IMR-90 (cell line): ENCODE measurements at regions not wholly inside any gene's neighbourhood (a gene's known extent, or its start where the extent isn't known, plus 50 kb on each side); places are given as distances from the start of the nearest gene placed in this dataset.

Experiments
- ATAC-seq: fragments of 200-7000 bp; cut with Tn5 transposase; 2 replicates; pipeline ENCODE4 v1.9.1; 2020; ENCODE audit warnings: low read depth, mild to moderate bottlenecking, moderate library complexity
- BruUV-seq: library from RNA; stranded (reverse); fragments of 400-500 nt; replicated peaks from 2 replicates; lab custom pipeline; 2021; lab: Mats Ljungman, UMichigan
- CTCF ChIA-PET: fragments of 300-600 bp; formaldehyde crosslinking; extraction: SDS; loops from one replicate; lab custom pipeline; 2021; ENCODE audit warnings: antibody characterized with exemption; lab: Yijun Ruan, JAX
- POLR2A ChIA-PET: fragments of 300-600 bp; sonication (Branson Sonifier 250); formaldehyde crosslinking; loops from one replicate; lab custom pipeline; 2022; ENCODE audit warnings: antibody characterized with exemption; ENCODE audit not compliant: unreplicated experiment; lab: Charles Lee
- DNase-seq: peaks from one replicate; pipeline ENCODE4 v3.0.0; 2013
- H2AFZ ChIP-seq: replicated peaks from 2 replicates; pipeline ENCODE3; 2013; ENCODE audit warnings: low read length, mild to moderate bottlenecking; ENCODE audit not compliant: poor library complexity
- H2AK5ac ChIP-seq: 2 replicates; pipeline ENCODE4 v1.6.1; 2013; ENCODE audit warnings: low read depth, low read length, inconsistent platforms
- H2AK9ac ChIP-seq: replicated peaks from 2 replicates; pipeline ENCODE3; 2013; ENCODE audit warnings: mild to moderate bottlenecking, low read depth, low read length, moderate library complexity; ENCODE audit not compliant: poor library complexity
- H2BK120ac ChIP-seq: 2 replicates; pipeline ENCODE4 v1.6.1; 2013; ENCODE audit warnings: low read depth, low read length, inconsistent platforms
- H2BK15ac ChIP-seq: 3 replicates; pipeline ENCODE4 v1.6.1; 2013; ENCODE audit warnings: low read depth, low read length, inconsistent platforms
- H2BK20ac ChIP-seq: 2 replicates; pipeline ENCODE4 v1.6.1; 2013; ENCODE audit warnings: low read depth, mild to moderate bottlenecking, inconsistent platforms, low read length, moderate library complexity
- H2BK5ac ChIP-seq: 2 replicates; pipeline ENCODE4 v1.6.1; 2013; ENCODE audit warnings: mild to moderate bottlenecking, low read depth, low read length, inconsistent platforms; ENCODE audit not compliant: poor library complexity, severe bottlenecking
- H3K14ac ChIP-seq: replicated peaks from 2 replicates; pipeline ENCODE4 v1.6.1; 2013; ENCODE audit warnings: low read depth, low read length, inconsistent platforms
- H3K18ac ChIP-seq: 2 replicates; pipeline ENCODE4 v1.6.1; 2013; ENCODE audit warnings: low read depth, low read length, control low read depth
- H3K23ac ChIP-seq: 2 replicates; pipeline ENCODE4 v1.6.1; 2013; ENCODE audit warnings: low read depth, low read length, inconsistent platforms
- H3K27ac ChIP-seq: 2 replicates; pipeline ENCODE4 v1.5.1; 2013; ENCODE audit warnings: mild to moderate bottlenecking, control low read depth, low read length; ENCODE audit not compliant: insufficient read depth
- H3K27me3 ChIP-seq: 2 replicates; pipeline ENCODE4 v1.6.1; 2013; ENCODE audit warnings: low read length; ENCODE audit not compliant: control insufficient read depth, insufficient read depth
- H3K36me3 ChIP-seq: 2 replicates; pipeline ENCODE4 v1.6.1; 2013; ENCODE audit warnings: low read length, mixed read lengths; ENCODE audit not compliant: control insufficient read depth, insufficient read depth
- H3K4ac ChIP-seq: 2 replicates; pipeline ENCODE4 v1.6.1; 2013; ENCODE audit warnings: low read depth, low read length, inconsistent platforms
- H3K4me1 ChIP-seq: 2 replicates; pipeline ENCODE4 v1.6.1; 2013; ENCODE audit warnings: low read length, mixed read lengths; ENCODE audit not compliant: control insufficient read depth, insufficient read depth
- H3K4me2 ChIP-seq: 2 replicates; pipeline ENCODE4 v1.6.1; 2013; ENCODE audit warnings: low read depth, mild to moderate bottlenecking, control low read depth, low read length, moderate library complexity
- H3K4me3 ChIP-seq: 2 replicates; pipeline ENCODE4 v1.5.1; 2013; ENCODE audit warnings: low read depth, mild to moderate bottlenecking, control low read depth, low read length, moderate library complexity; ENCODE audit not compliant: insufficient read depth
- H3K56ac ChIP-seq: 2 replicates; pipeline ENCODE4 v1.6.1; 2013; ENCODE audit warnings: low read length, inconsistent platforms; ENCODE audit not compliant: insufficient read depth; ENCODE audit errors: extremely low read depth
- H3K79me1 ChIP-seq, 2 experiments: 2 replicates each; pipeline ENCODE4 v1.6.1; 2013; ENCODE audit warnings: low read length in 2 of 2, inconsistent platforms in 1 of 2, low read depth in 1 of 2
- H3K9ac ChIP-seq: 2 replicates; pipeline ENCODE4 v1.6.1; 2013; ENCODE audit warnings: low read depth, low read length, control low read depth
- H3K9me1 ChIP-seq: 2 replicates; pipeline ENCODE4 v1.6.1; 2013; ENCODE audit warnings: low read length, inconsistent platforms; ENCODE audit not compliant: insufficient read depth
- H3K9me3 ChIP-seq: 2 replicates; pipeline ENCODE4 v1.6.1; 2013; ENCODE audit warnings: low read length; ENCODE audit not compliant: control insufficient read depth, insufficient read depth
- H4K20me1 ChIP-seq: 2 replicates; pipeline ENCODE4 v1.6.1; 2013; ENCODE audit warnings: low read length, inconsistent platforms; ENCODE audit not compliant: insufficient read depth
- H4K5ac ChIP-seq: 2 replicates; pipeline ENCODE4 v1.6.1; 2013; ENCODE audit warnings: mild to moderate bottlenecking, low read depth, low read length, control low read depth
- H4K8ac ChIP-seq, 2 experiments: 2 replicates each; pipeline ENCODE4 v1.6.1; 2013; ENCODE audit warnings: low read depth in 2 of 2, low read length in 2 of 2, control low read depth in 1 of 2, inconsistent platforms in 1 of 2
- H4K91ac ChIP-seq: 2 replicates; pipeline ENCODE4 v1.6.1; 2013; ENCODE audit warnings: low read depth, low read length, inconsistent platforms; ENCODE audit not compliant: insufficient read depth
- MAFK ChIP-seq: IDR thresholded peaks from 2 replicates; pipeline ENCODE4 v1.6.1; 2012; ENCODE audit warnings: low read depth, low read length, improper control_type of control experiment
- MXI1 ChIP-seq: IDR thresholded peaks from 2 replicates; pipeline ENCODE4 v1.6.1; 2012; ENCODE audit warnings: low read depth, mild to moderate bottlenecking, low read length, moderate library complexity, borderline replicate concordance
- NFE2L2 ChIP-seq: fragments of 150-350 bp; IDR thresholded peaks from 2 replicates; pipeline ENCODE4 v1.6.1; 2016; ENCODE audit warnings: low read depth, mild to moderate bottlenecking, low read length
- RAD21 ChIP-seq: IDR thresholded peaks from 2 replicates; pipeline ENCODE4 v1.6.1; 2012; ENCODE audit warnings: low read length, improper control_type of control experiment
- RFX5 ChIP-seq: IDR thresholded peaks from 2 replicates; pipeline ENCODE4 v1.8.0; 2012; ENCODE audit warnings: low read depth, mild to moderate bottlenecking, low read length, moderate library complexity
- SMC3 ChIP-seq: fragments of 150-350 bp; IDR thresholded peaks from 2 replicates; pipeline ENCODE4 v1.6.1; 2016; ENCODE audit warnings: low read depth, mild to moderate bottlenecking, antibody characterized with exemption, low read length, moderate library complexity
- WGBS, 2 experiments: methylation state at CpG; one replicate each; pipeline versions ENCODE4 v1.1.5 to v1.1.7; 2013; ENCODE audit warnings: missing lambda C conversion rate in 2 of 2; ENCODE audit not compliant: insufficient read length in 1 of 2; ENCODE audit errors: extremely low coverage in 2 of 2; 5-methylcytosine and 5-hydroxymethylcytosine counted together
- dilution Hi-C: fragments of 300-500 bp; cut with HindIII; formaldehyde crosslinking; loops from one replicate; pipeline ENCODE4 v1.14.3; 2018; ENCODE audit warnings: low sequenced_read_pairs; ENCODE audit not compliant: unreplicated experiment
- in situ Hi-C: fragments of 300-500 bp; cut with MboI; formaldehyde crosslinking; loops from 3 replicates; pipeline ENCODE4 v1.14.3; 2019; ENCODE audit warnings: low sequenced_read_pairs, inconsistent platforms, mixed read lengths
- intact Hi-C: fragments of 100-400 bp; cut with micrococcal nuclease; formaldehyde crosslinking; loops from 2 replicates; pipeline ENCODE4 v1.10.0; 2022
- TF ChIP-seq, protein P1 (sequence below): fragments of 150-350 bp; IDR thresholded peaks from 2 replicates; pipeline ENCODE4 v1.6.1; 2017; ENCODE audit warnings: mild to moderate bottlenecking, antibody characterized with exemption, low read length, low read depth

DNA sequence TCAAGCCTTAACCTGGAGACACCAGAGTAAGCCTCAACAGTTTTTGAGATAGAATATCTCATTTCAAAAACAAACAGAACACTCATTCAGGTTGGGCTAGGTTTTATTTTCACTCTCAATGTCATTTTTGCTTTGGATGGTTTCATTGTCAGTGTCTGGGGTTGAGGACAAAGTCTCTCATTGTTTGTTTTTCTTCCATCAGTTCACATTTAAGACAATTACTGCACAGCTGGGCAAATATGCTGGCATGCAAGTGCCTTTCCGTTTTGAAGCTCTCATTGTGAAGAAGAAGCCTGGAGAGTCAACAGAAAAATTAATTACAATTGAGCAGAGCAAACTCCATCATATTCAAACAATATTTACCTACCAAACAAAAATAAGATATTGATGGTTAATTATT, 1050.0 kb downstream of the TBL1XR1 start:
- no peak for ATAC-seq

More for the DNA sequence above, 1050.0 kb downstream of the TBL1XR1 start:
- Histone ChIP-seq H3K23ac (no peak overlapping the region), H4K20me1 (no peaks in the 10 kb centered on the region), H3K27me3 (no peaks in the 10 kb centered on the region), H2AFZ (no peak overlapping the region), H3K56ac (no peak overlapping the region), H3K27ac (no peak overlapping the region), H2BK120ac (no peak overlapping the region), H4K8ac (no peak overlapping the region), H2BK20ac (no peak overlapping the region), H2BK5ac (no peak overlapping the region), H3K18ac (no peak overlapping the region), H3K4ac (no peak overlapping the region), H3K9me3 (no peaks in the 10 kb centered on the region), H3K9ac (no peak overlapping the region), H3K4me2 (no peak overlapping the region), H3K4me3 (no peak overlapping the region), H3K4me1 (no peaks in the 10 kb centered on the region), H2AK5ac (no peak overlapping the region), H4K91ac (no peak overlapping the region), H3K79me1 (no peaks in the 10 kb centered on the region), H4K5ac (no peak overlapping the region), H2AK9ac (no peak overlapping the region), H2BK15ac (no peak overlapping the region), H3K36me3 (no peaks in the 10 kb centered on the region), H3K14ac (no peak overlapping the region), H3K9me1 (no peaks in the 10 kb centered on the region)
- no peak for TF ChIP-seq RFX5
- TF ChIP-seq RAD21: no peak
- TF ChIP-seq SMC3: no peak
- TF ChIP-seq MXI1: no peak
- TF ChIP-seq MAFK: no peak
- no peak for TF ChIP-seq NFE2L2
- TF ChIP-seq, protein P1, sequence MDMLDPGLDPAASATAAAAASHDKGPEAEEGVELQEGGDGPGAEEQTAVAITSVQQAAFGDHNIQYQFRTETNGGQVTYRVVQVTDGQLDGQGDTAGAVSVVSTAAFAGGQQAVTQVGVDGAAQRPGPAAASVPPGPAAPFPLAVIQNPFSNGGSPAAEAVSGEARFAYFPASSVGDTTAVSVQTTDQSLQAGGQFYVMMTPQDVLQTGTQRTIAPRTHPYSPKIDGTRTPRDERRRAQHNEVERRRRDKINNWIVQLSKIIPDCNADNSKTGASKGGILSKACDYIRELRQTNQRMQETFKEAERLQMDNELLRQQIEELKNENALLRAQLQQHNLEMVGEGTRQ: no peak
- in situ Hi-C loops (no loop called here), dilution Hi-C loops (no loop called here), intact Hi-C loops (no loop called here)
- no TSS peak for BruUV-seq
- no peak for DNase-seq
- WGBS, 2 experiments: no CpG with 5 or more reads among the region's 1 CpG
- CTCF ChIA-PET: no interaction called here
- POLR2A ChIA-PET: no interaction called here
